Esophagus muscularis mucosa (tissue), 3 donors: ENCODE measurements at regions not wholly inside any gene's neighbourhood (a gene's known extent, or its start where the extent isn't known, plus 50 kb on each side); places are given as distances from the start of the nearest gene placed in this dataset.
"Not testable (repeated sequence)": the region's sequence is repeated elsewhere in the genome, so short reads cannot be mapped to it uniquely, and the experiment has no call there.

ENCODE experiments used
- POLR2A ChIP-seq: fragments of 450-650 bp; IDR thresholded peaks from one replicate; pipeline ENCODE4 v1.6.1; 2017; ENCODE audit warnings: antibody characterized with exemption, moderate library complexity, mild to moderate bottlenecking, low read depth
- TF ChIP-seq, protein P1 (sequence below), 3 experiments: fragments of 200-600 bp in 2 of 3; fragments of 450-650 bp in 1 of 3; sonication (generic) in 2 of 3; IDR thresholded peaks; one replicate each; pipeline ENCODE4 v1.5.1; 2017 to 2019; ENCODE audit warnings: antibody characterized with exemption in 3 of 3, mild to moderate bottlenecking in 2 of 3, moderate library complexity in 1 of 3

DNA sequence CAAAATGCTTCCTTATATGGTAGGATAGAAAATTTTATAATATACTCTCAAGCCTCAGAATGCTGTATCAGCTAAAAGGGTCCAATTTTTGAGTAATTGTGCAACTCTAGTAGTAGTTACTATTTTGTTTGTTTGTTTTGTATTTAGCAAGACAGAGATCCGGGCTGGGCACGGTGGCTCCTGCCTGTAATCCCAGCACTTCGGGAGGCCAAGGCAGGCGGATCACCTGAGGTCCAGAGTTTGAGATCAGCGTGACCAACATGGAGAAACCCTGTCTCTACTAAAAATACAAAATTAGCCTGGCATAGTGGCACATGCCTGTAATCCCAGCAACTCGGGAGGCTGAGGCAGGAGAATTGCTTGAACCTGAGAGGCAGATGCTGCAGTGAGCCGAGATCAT lies 216.8 kb upstream of the CT83 start:
- TF ChIP-seq POLR2A: not testable (repeated sequence)
- TF ChIP-seq, protein P1, sequence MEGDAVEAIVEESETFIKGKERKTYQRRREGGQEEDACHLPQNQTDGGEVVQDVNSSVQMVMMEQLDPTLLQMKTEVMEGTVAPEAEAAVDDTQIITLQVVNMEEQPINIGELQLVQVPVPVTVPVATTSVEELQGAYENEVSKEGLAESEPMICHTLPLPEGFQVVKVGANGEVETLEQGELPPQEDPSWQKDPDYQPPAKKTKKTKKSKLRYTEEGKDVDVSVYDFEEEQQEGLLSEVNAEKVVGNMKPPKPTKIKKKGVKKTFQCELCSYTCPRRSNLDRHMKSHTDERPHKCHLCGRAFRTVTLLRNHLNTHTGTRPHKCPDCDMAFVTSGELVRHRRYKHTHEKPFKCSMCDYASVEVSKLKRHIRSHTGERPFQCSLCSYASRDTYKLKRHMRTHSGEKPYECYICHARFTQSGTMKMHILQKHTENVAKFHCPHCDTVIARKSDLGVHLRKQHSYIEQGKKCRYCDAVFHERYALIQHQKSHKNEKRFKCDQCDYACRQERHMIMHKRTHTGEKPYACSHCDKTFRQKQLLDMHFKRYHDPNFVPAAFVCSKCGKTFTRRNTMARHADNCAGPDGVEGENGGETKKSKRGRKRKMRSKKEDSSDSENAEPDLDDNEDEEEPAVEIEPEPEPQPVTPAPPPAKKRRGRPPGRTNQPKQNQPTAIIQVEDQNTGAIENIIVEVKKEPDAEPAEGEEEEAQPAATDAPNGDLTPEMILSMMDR (IDR thresholded peaks at IDR 0.05): not testable (repeated sequence)
